OCI-LY1 (cell line): ENCODE measurements at regions not wholly inside any gene's neighbourhood (a gene's known extent, or its start where the extent isn't known, plus 50 kb on each side); places are given as distances from the start of the nearest gene placed in this dataset.

Experiments used
- H2AFZ ChIP-seq: fragments of 200-600 bp; sonication (generic), shearing (Covaris generic); 2 replicates; pipeline ENCODE4 v1.6.0; 2014; ENCODE audit warnings: antibody characterized with exemption, mild to moderate bottlenecking, low read length
- H3F3A ChIP-seq: fragments of 200-600 bp; sonication (generic), shearing (Covaris generic); 2 replicates; pipeline ENCODE4 v1.6.0; 2014; ENCODE audit warnings: mild to moderate bottlenecking, antibody characterized with exemption, low read length, moderate library complexity; ENCODE audit not compliant: insufficient read depth
- H3K27ac ChIP-seq: fragments of 200-600 bp; sonication (generic); 2 replicates; pipeline ENCODE4 v1.5.1; 2014; ENCODE audit warnings: low read length, mixed run types, mild to moderate bottlenecking, low read depth; ENCODE audit not compliant: poor library complexity, severe bottlenecking
- H3K27me3 ChIP-seq: fragments of 200-600 bp; sonication (generic); 2 replicates; pipeline ENCODE4 v1.6.0; 2014; ENCODE audit warnings: antibody characterized with exemption, mild to moderate bottlenecking, low read length, moderate library complexity; ENCODE audit not compliant: insufficient read depth
- H3K36me3 ChIP-seq: fragments of 200-600 bp; sonication (generic); 2 replicates; pipeline ENCODE4 v1.6.1; 2014; ENCODE audit warnings: mild to moderate bottlenecking, antibody characterized with exemption, low read length, moderate library complexity, mixed read lengths; ENCODE audit not compliant: insufficient read depth
- H3K4me1 ChIP-seq: fragments of 200-600 bp; sonication (generic); 2 replicates; pipeline ENCODE4 v1.5.1; 2014; ENCODE audit warnings: mild to moderate bottlenecking, low read length, moderate library complexity; ENCODE audit not compliant: insufficient read depth, severe bottlenecking
- H3K4me2 ChIP-seq: fragments of 200-600 bp; sonication (generic), shearing (Covaris generic); 2 replicates; pipeline ENCODE4 v1.6.1; 2014; ENCODE audit warnings: low read length
- H3K4me3 ChIP-seq: fragments of 200-600 bp; sonication (generic); 2 replicates; pipeline ENCODE4 v1.5.1; 2014; ENCODE audit warnings: low read length, low read depth, mild to moderate bottlenecking, mixed read lengths; ENCODE audit not compliant: poor library complexity, severe bottlenecking
- H3K79me2 ChIP-seq: fragments of 200-600 bp; shearing (Covaris generic); 2 replicates; pipeline ENCODE4 v1.6.1; 2016; ENCODE audit warnings: mixed run types, low read length, mixed read lengths; ENCODE audit not compliant: insufficient read depth
- H3K9ac ChIP-seq: fragments of 200-600 bp; sonication (generic), shearing (Covaris generic); 2 replicates; pipeline ENCODE4 v1.6.1; 2014; ENCODE audit warnings: mild to moderate bottlenecking, low read length, mixed read lengths
- H3K9me2 ChIP-seq: fragments of 200-600 bp; sonication (generic), shearing (Covaris generic); 2 replicates; pipeline ENCODE4 v1.6.1; 2014; ENCODE audit warnings: low read depth, mild to moderate bottlenecking, low read length, mixed read lengths
- H3K9me3 ChIP-seq: fragments of 200-600 bp; shearing (Covaris generic); 2 replicates; pipeline ENCODE4 v1.6.1; 2014; ENCODE audit warnings: low read length, mixed read lengths
- H4K20me1 ChIP-seq: fragments of 200-600 bp; sonication (generic), shearing (Covaris generic); 2 replicates; pipeline ENCODE4 v1.6.0; 2016; ENCODE audit warnings: mild to moderate bottlenecking, low read length; ENCODE audit not compliant: insufficient read depth
- CTCF ChIP-seq: fragments of 200-600 bp; sonication (generic), shearing (Covaris generic); IDR thresholded peaks from 2 replicates; pipeline ENCODE4 v1.5.1; 2017; ENCODE audit warnings: mild to moderate bottlenecking, antibody characterized with exemption, low read length, moderate library complexity, mixed read lengths
- EZH2 ChIP-seq: fragments of 200-600 bp; sonication (generic), shearing (Covaris generic); IDR thresholded peaks from 2 replicates; pipeline ENCODE4 v1.8.0; 2017; ENCODE audit warnings: borderline replicate concordance, mixed run types, mild to moderate bottlenecking, antibody characterized with exemption, low read length, moderate library complexity, mixed read lengths

GRCh38 chr1:4129693-4130092 lies 229.6 kb upstream of the C1orf174 start:
- Histone ChIP-seq H2AFZ (no peak overlapping the region), H3F3A (no peaks in the 10 kb centered on the region), H3K4me3 (no peak overlapping the region), H3K9ac (no peak overlapping the region), H3K4me1 (no peaks in the 10 kb centered on the region), H3K27me3 (peaks cover 12% of the 10 kb centered on the region; the same call in 1 of the 2 replicates), H3K9me3 (no peaks in the 10 kb centered on the region), H3K79me2 (no peaks in the 10 kb centered on the region), H4K20me1 (no peaks in the 10 kb centered on the region), H3K27ac (no peak overlapping the region), H3K36me3 (no peaks in the 10 kb centered on the region), H3K9me2 (no peaks in the 10 kb centered on the region), H3K4me2 (no peak overlapping the region)
- TF ChIP-seq CTCF (no peak), EZH2 (no peak)

GRCh38 chr1:4130096-4130495 lies 230.0 kb upstream of the C1orf174 start:
- Histone ChIP-seq H3K9me2 (no peaks in the 10 kb centered on the region), H3K9ac (no peak overlapping the region), H3K4me3 (no peak overlapping the region), H3K4me2 (no peak overlapping the region), H4K20me1 (no peaks in the 10 kb centered on the region), H3K36me3 (no peaks in the 10 kb centered on the region), H3K4me1 (no peaks in the 10 kb centered on the region), H3K79me2 (no peaks in the 10 kb centered on the region), H3K27me3 (peaks cover 12% of the 10 kb centered on the region; the same call in 1 of the 2 replicates), H3K27ac (no peak overlapping the region), H3F3A (no peaks in the 10 kb centered on the region), H2AFZ (no peak overlapping the region), H3K9me3 (no peaks in the 10 kb centered on the region)
- TF ChIP-seq CTCF (no peak), EZH2 (no peak)

GRCh38 chr1:4131734-4132133 lies 231.7 kb upstream of the C1orf174 start:
- Histone ChIP-seq H2AFZ (no peak overlapping the region), H3K9me3 (peaks cover 2% of the 10 kb centered on the region; the same call in 1 of the 2 replicates)

More at GRCh38 chr1:4131734-4132133, 231.7 kb upstream of the C1orf174 start:
- Histone ChIP-seq H3K79me2 (no peaks in the 10 kb centered on the region), H3K9me2 (no peaks in the 10 kb centered on the region), H3K9ac (no peak overlapping the region), H3K27ac (no peak overlapping the region), H3K4me3 (no peak overlapping the region), H4K20me1 (no peaks in the 10 kb centered on the region), H3K4me1 (no peaks in the 10 kb centered on the region), H3F3A (no peaks in the 10 kb centered on the region), H3K27me3 (peaks cover 7% of the 10 kb centered on the region; the same call in 1 of the 2 replicates), H3K4me2 (no peak overlapping the region), H3K36me3 (no peaks in the 10 kb centered on the region)
- no peak for TF ChIP-seq CTCF
- no peak for TF ChIP-seq EZH2
